22Rv1 (cell line): ENCODE measurements at regions not wholly inside any gene's neighbourhood (a gene's known extent, or its start where the extent isn't known, plus 50 kb on each side); places are given as distances from the start of the nearest gene placed in this dataset.

Experiments
- H3K27ac ChIP-seq: fragments of 450-650 bp; 2 replicates; pipeline ENCODE4 v1.5.1; 2017
- ZFX ChIP-seq: fragments of 450-650 bp; IDR thresholded peaks from 2 replicates; pipeline ENCODE4 v1.6.1; 2017; ENCODE audit warnings: antibody characterized with exemption, borderline replicate concordance
- TF ChIP-seq, protein P1 (sequence below): fragments of 450-650 bp; IDR thresholded peaks from 2 replicates; pipeline ENCODE4 v1.5.1; 2017; ENCODE audit warnings: mild to moderate bottlenecking

DNA sequence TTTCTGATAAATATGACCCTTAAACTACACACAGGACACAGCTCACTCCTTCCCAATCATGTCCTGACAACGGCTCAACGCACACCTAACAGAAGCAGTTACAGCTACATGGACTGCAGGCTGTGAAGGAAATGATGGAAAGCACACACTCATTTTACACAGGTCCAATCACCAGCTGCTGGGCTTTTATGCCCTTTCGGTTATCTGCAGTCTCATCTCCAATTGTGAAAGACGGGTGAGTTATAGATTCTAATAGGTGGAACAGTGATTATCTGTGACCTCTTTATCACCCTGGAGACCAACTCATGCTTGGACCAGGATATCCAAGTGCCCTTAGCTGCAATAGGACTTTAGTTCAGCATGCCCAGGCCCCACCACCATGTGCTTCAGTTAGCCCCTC is 110.4 kb upstream of the CREB1 start:
- H3K27ac ChIP-seq = no peak overlapping the region
- no peak for TF ChIP-seq ZFX
- TF ChIP-seq, protein P1, sequence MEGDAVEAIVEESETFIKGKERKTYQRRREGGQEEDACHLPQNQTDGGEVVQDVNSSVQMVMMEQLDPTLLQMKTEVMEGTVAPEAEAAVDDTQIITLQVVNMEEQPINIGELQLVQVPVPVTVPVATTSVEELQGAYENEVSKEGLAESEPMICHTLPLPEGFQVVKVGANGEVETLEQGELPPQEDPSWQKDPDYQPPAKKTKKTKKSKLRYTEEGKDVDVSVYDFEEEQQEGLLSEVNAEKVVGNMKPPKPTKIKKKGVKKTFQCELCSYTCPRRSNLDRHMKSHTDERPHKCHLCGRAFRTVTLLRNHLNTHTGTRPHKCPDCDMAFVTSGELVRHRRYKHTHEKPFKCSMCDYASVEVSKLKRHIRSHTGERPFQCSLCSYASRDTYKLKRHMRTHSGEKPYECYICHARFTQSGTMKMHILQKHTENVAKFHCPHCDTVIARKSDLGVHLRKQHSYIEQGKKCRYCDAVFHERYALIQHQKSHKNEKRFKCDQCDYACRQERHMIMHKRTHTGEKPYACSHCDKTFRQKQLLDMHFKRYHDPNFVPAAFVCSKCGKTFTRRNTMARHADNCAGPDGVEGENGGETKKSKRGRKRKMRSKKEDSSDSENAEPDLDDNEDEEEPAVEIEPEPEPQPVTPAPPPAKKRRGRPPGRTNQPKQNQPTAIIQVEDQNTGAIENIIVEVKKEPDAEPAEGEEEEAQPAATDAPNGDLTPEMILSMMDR = no peak

DNA sequence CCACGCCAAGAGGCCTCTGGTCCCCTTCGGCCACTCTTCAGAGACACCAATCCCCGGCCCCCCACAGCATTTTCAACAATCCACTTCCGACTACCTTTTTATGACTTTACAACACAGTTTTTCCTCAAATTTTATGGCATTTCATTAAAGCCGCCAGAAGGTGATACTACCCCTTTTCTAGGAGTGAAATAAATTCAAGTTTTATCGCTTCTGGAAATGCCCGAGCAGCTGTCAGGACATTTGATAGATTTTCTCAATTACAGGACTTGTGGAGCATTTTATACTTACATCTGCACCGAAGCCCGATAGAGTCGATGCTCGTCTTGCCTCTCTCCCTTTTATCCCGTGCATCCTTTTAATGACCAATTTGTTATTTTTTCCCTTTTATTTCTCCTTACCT is 108.1 kb upstream of the CREB1 start:
- TF ChIP-seq, protein P1 = no peak
- no peak for TF ChIP-seq ZFX
- H3K27ac ChIP-seq = no peak overlapping the region

DNA sequence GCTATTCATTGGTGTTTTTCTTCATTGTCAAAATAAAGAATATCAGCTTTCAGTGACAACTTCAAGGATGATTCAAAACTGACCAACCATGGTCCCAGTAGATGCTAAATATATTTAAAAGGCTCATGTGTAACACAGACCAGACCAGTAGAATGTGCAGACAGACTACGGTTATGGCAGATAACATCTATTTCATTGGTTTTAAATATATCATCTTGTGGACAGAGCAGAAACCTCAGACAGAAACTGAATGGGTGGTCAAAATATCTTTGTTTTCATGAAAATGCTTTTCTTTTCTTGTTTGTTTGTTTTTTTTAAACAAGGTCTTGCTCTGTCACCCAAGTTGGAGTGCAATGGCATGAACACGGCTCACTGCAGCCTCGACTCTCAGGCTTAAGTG is 107.4 kb upstream of the CREB1 start:
- no peak overlapping the region for H3K27ac ChIP-seq

DNA sequence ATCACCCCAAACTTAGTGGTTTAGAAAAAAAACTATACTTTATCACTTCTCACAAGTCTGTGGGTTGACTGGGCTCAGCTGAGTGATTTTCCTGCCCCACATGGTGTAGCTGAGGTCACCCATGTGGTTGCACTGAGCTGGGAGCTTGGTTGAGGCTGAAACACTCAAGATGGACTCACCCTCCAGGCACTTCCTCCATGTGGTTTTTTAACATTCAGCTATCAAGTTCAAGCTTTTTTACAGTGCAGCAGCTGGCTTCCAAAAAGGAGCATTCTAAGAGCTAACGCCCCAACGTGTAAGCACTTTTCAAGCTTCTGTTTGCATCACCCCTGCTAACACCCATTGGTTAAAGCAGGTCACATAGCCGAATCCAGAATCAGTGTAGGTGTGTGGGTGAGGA is 105.9 kb upstream of the CREB1 start:
- TF ChIP-seq ZFX = no peak
- TF ChIP-seq, protein P1 = no peak
- no peak overlapping the region for H3K27ac ChIP-seq

More for the DNA sequence above, 107.4 kb upstream of the CREB1 start:
- TF ChIP-seq ZFX = no peak
- TF ChIP-seq, protein P1 = no peak

DNA sequence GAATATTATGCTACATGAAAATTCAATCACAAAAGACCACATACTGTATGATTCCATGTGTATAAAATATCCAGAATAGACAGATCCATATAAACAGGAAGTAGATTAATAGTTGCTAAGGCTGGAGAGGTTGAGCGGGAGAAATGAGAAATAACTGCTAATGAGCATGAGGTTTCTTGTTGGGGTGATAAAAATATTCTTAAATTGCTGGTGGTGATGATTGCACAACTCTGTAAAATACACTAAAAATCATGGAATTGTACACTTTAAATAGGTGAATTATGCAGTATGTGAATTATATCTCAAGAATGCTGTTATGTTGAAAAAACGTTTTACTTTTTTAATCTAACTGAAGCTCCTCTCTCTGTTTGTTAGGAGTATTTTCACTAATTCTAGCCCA is 101.8 kb upstream of the CREB1 start:
- H3K27ac ChIP-seq = no peak overlapping the region
- no peak for TF ChIP-seq ZFX
- TF ChIP-seq, protein P1 = no peak

DNA sequence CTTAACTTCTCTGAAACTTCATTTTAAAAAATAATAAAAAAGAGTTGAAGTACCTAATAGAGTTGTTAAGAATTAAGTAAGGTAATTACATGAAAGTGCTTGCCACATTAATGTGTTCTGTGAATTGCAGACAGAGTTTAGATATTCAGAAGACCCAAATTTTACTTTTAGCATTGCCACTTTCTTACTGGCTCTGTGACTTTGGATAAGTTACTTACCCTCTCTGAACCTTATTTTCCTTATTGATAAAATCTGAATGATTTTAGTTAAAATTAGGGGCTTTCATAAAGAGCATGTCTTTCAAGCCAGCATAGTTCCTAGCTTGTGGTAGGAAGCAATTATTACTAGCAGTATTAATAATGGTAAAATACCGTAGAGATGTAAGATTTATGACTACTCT is 101.2 kb upstream of the CREB1 start:
- no peak for TF ChIP-seq ZFX
- TF ChIP-seq, protein P1 = no peak
- no peak overlapping the region for H3K27ac ChIP-seq

DNA sequence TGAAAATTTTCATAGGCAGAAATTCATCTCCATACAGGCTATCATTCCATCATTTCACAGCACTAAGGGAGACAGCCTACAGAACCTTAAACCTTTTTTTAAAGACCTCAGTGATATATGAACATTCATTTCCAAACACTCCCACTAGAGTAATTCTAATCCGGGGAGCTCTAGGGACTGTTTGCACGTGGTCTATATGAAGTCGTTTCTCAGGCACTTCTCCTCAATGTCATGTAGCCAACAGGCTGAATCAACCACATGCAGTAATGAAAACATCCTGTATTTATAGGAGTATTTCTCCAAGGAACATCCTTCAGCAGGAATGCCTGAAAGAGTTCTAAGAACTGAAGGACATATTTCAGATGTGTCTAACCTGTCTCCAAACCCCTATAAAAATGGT is 97.3 kb upstream of the CREB1 start:
- H3K27ac ChIP-seq = no peak overlapping the region

More for the DNA sequence above, 97.3 kb upstream of the CREB1 start:
- TF ChIP-seq, protein P1 = no peak
- TF ChIP-seq ZFX = no peak
